HCT116 (cell line): ENCODE measurements at regions not wholly inside any gene's neighbourhood (a gene's known extent, or its start where the extent isn't known, plus 50 kb on each side); places are given as distances from the start of the nearest gene placed in this dataset.

ENCODE experiments used
- ATAC-seq: fragments of 200-7000 bp; cut with Tn5 transposase; 2 replicates; pipeline ENCODE4 v1.9.1; 2020; ENCODE audit warnings: mild to moderate bottlenecking, moderate library complexity
- BruUV-seq: library from RNA; stranded (reverse); fragments of 400-500 nt; replicated peaks from 2 replicates; lab custom pipeline; 2021; lab: Mats Ljungman, UMichigan
- CTCF ChIA-PET: fragments of 300-600 bp; sonication (Branson Sonifier 250); formaldehyde crosslinking; loops from one replicate; lab custom pipeline; 2021; ENCODE audit warnings: antibody characterized with exemption; lab: Charles Lee
- POLR2A ChIA-PET: fragments of 300-600, 350-600 bp; sonication (Branson Sonifier 250); formaldehyde crosslinking; loops from one replicate; lab custom pipeline; 2021; ENCODE audit warnings: antibody characterized with exemption; lab: Charles Lee
- RAD21 ChIA-PET, 2 experiments: fragments of 300-600 bp; sonication (Branson Sonifier 250); formaldehyde crosslinking; loops; one replicate each; lab custom pipeline; 2023; ENCODE audit warnings: low total read pairs in 2 of 2; ENCODE audit not compliant: uncharacterized antibody in 2 of 2, unreplicated experiment in 2 of 2, low non-redundant PET in 1 of 2; lab: Charles Lee
- DNase-seq: peaks from one replicate; pipeline ENCODE4 v3.0.0-alpha.2; 2010; ENCODE audit warnings: low read depth, low spot score
- H2AFZ ChIP-seq: fragments of 200-600 bp; shearing (Covaris generic), sonication (generic); 2 replicates; pipeline ENCODE4 v1.6.1; 2017; ENCODE audit warnings: low read depth, mixed run types, mixed read lengths, antibody characterized with exemption, low read length; ENCODE audit not compliant: poor library complexity, severe bottlenecking
- H3K27ac ChIP-seq: 2 replicates; pipeline ENCODE4 v1.5.1; 2012; ENCODE audit warnings: low read depth, low read length
- H3K27me3 ChIP-seq: fragments of 200-600 bp; sonication (generic); 2 replicates; pipeline ENCODE4 v1.6.1; 2016; ENCODE audit warnings: mixed run types, low read length, mixed read lengths; ENCODE audit not compliant: insufficient read depth
- H3K36me3 ChIP-seq, 2 experiments: fragments of 200-500 bp in 1 of 2; fragments of 200-600 bp in 1 of 2; sonication (Bioruptor generic) in 1 of 2; sonication (generic) in 1 of 2; 2 replicates each; pipeline versions ENCODE4 v1.5.1 to v1.6.1; 2014 to 2016; ENCODE audit warnings: low read length in 2 of 2, inconsistent platforms in 1 of 2, mixed read lengths in 1 of 2, mixed run types in 1 of 2; ENCODE audit not compliant: insufficient read depth in 2 of 2, control insufficient read depth in 1 of 2
- H3K4me1 ChIP-seq, 2 experiments: fragments of 200-600 bp in 1 of 2; sonication (generic) in 1 of 2; 2 replicates each; pipeline versions ENCODE4 v1.5.1 to v1.6.1; 2012 to 2017; ENCODE audit warnings: low read length in 2 of 2, inconsistent platforms in 1 of 2, mild to moderate bottlenecking in 1 of 2, mixed read lengths in 1 of 2, mixed run types in 1 of 2, moderate library complexity in 1 of 2; ENCODE audit not compliant: insufficient read depth in 2 of 2, control insufficient read depth in 1 of 2
- H3K4me2 ChIP-seq: fragments of 200-600 bp; sonication (generic); 2 replicates; pipeline ENCODE4 v1.6.1; 2017; ENCODE audit warnings: mixed run types, low read length, mixed read lengths
- H3K4me3 ChIP-seq, 2 experiments: fragments of 200-600 bp in 1 of 2; sonication (generic) in 1 of 2; replicated peaks in 1 of 2; 2 replicates each; pipeline ENCODE4 v1.5.1; 2011 to 2016; ENCODE audit warnings: low read length in 2 of 2, control low read depth in 1 of 2, low read depth in 1 of 2, mild to moderate bottlenecking in 1 of 2, mixed read lengths in 1 of 2, mixed run types in 1 of 2
- H3K79me2 ChIP-seq: fragments of 200-600 bp; sonication (generic); 2 replicates; pipeline ENCODE4 v1.6.1; 2017; ENCODE audit warnings: mild to moderate bottlenecking, mixed run types, low read length, moderate library complexity, mixed read lengths; ENCODE audit not compliant: insufficient read depth
- H3K9ac ChIP-seq: fragments of 200-600 bp; sonication (generic); 2 replicates; pipeline ENCODE4 v1.6.1; 2016; ENCODE audit warnings: low read length, mixed read lengths
- H3K9me2 ChIP-seq: fragments of 200-600 bp; sonication (generic), shearing (Covaris generic); 2 replicates; pipeline ENCODE4 v1.6.1; 2017; ENCODE audit warnings: mixed run types, mild to moderate bottlenecking, moderate library complexity; ENCODE audit not compliant: insufficient read depth
- H3K9me3 ChIP-seq, 2 experiments: fragments of 200-500 bp in 1 of 2; fragments of 200-600 bp in 1 of 2; sonication (Bioruptor generic) in 1 of 2; sonication (generic) in 1 of 2; 2 replicates each; pipeline ENCODE4 v1.6.1; 2014 to 2017; ENCODE audit warnings: low read length in 2 of 2, mixed read lengths in 2 of 2, inconsistent platforms in 1 of 2, low read depth in 1 of 2, mild to moderate bottlenecking in 1 of 2, mixed run types in 1 of 2, moderate library complexity in 1 of 2; ENCODE audit not compliant: control insufficient read depth in 1 of 2, insufficient read depth in 1 of 2
- H4K20me1 ChIP-seq: fragments of 200-600 bp; sonication (generic), shearing (Covaris generic); 2 replicates; pipeline ENCODE4 v1.6.1; 2017; ENCODE audit warnings: mixed run types, mild to moderate bottlenecking, moderate library complexity; ENCODE audit not compliant: insufficient read depth
- CBX3 ChIP-seq: IDR thresholded peaks from 2 replicates; pipeline ENCODE4 v1.6.1; 2012; ENCODE audit warnings: low read depth
- CTCF ChIP-seq, 3 experiments: fragments of 200-600 bp in 1 of 3; sonication (generic) in 1 of 3; IDR thresholded peaks in 2 of 3; conservative IDR thresholded peaks in 1 of 3; 2 replicates each; pipeline ENCODE4 v1.5.1; 2012 to 2017; ENCODE audit warnings: low read depth in 2 of 3, low read length in 2 of 3, antibody characterized with exemption in 1 of 3, borderline replicate concordance in 1 of 3, control low read depth in 1 of 3, mild to moderate bottlenecking in 1 of 3, mixed read lengths in 1 of 3, mixed run types in 1 of 3, moderate library complexity in 1 of 3; ENCODE audit not compliant: insufficient read depth in 1 of 3
- EZH2 ChIP-seq: fragments of 200-600 bp; sonication (generic); IDR thresholded peaks from 2 replicates; pipeline ENCODE4 v1.6.1; 2017; ENCODE audit warnings: antibody characterized with exemption, mixed run types
- FOSL1 ChIP-seq: IDR thresholded peaks from 2 replicates; pipeline ENCODE4 v1.6.1; 2012; ENCODE audit warnings: low read depth
- SP1 ChIP-seq: IDR thresholded peaks from 2 replicates; pipeline ENCODE4 v1.6.1; 2012; ENCODE audit warnings: low read depth
- SRF ChIP-seq: IDR thresholded peaks from 2 replicates; pipeline ENCODE4 v1.6.1; 2012; ENCODE audit warnings: low read depth
- TCF7L2 ChIP-seq: IDR thresholded peaks from 2 replicates; pipeline ENCODE4 v1.7.0; 2011; ENCODE audit warnings: borderline replicate concordance, inconsistent platforms; ENCODE audit not compliant: insufficient read depth, insufficient read length; ENCODE audit errors: extremely low read depth
- ZFX ChIP-seq: fragments of 450-650 bp; IDR thresholded peaks from 2 replicates; pipeline ENCODE4 v1.6.1; 2017
- ZNF274 ChIP-seq: fragments of 200-500 bp; sonication (Bioruptor generic); IDR thresholded peaks from 2 replicates; pipeline ENCODE4 v1.6.1; 2014; ENCODE audit warnings: mild to moderate bottlenecking, low read depth, low read length, inconsistent platforms
- intact Hi-C: fragments of 100-400 bp; cut with micrococcal nuclease; formaldehyde crosslinking; loops from 2 replicates; pipeline ENCODE4 v1.10.0; 2022

- intact Hi-C loops: no loop called here
- ATAC-seq (peak; percentile 52), DNase-seq (no peak)
- no TSS peak for BruUV-seq
- Histone ChIP-seq H2AFZ (peak overlapping the region; percentile 55), H3K79me2 (no peaks in the 10 kb centered on the region), H3K27ac (no peak overlapping the region), H3K4me2 (no peak overlapping the region), H3K4me1 (peaks cover 22 to 39% of the 10 kb centered on the region in 2 experiments), H3K9me2 (no peaks in the 10 kb centered on the region), H3K9ac (no peak overlapping the region), H3K36me3 (no peaks in the 10 kb centered on the region), H3K9me3 (no peaks in the 10 kb centered on the region), H3K27me3 (no peaks in the 10 kb centered on the region), H4K20me1 (no peaks in the 10 kb centered on the region), H3K4me3 (no peak overlapping the region)
- CTCF ChIA-PET: interaction anchor here (0.6 to 1.5 kb wide), 9 partner anchors 23 to 339 kb away, joined by 3 to 8 read pairs (median 3); no protein-coding TSS in a partner anchor
- RAD21 ChIA-PET: no interaction called here
- TF ChIP-seq EZH2 (no peak), ZNF274 (no peak), CTCF (IDR thresholded peaks at IDR 0.05 in 2 of 3, conservative IDR thresholded peaks at IDR 0.05 in 1 of 3; ENCODE audit: borderline replicate concordance in 1 of 3, insufficient read depth in 1 of 3, low read depth in 2 of 3, low read length in 2 of 3) (no peak), TCF7L2 (no peak), SP1 (no peak), CBX3 (0 out of 2 replicates have a peak, but pooled peaks have one; percentile 17)
- POLR2A ChIA-PET: no interaction called here
Observed at GRCh38 chr2:181738563-181738962, 58.2 kb upstream of the NEUROD1 start.

- no peak overlapping the region for H3K4me3 ChIP-seq
- POLR2A ChIA-PET: interaction anchor here (0.9 to 2.4 kb wide), 6 partner anchors 43 to 161 kb away, joined by 3 to 13 read pairs (median 4); partner anchors contain the start of gene ITPRID2
- H3K36me3 ChIP-seq: peaks cover 0 to 6% of the 10 kb centered on the region in 2 experiments; a peak in 2 of 4 replicates
- peaks cover 0 to 2% of the 10 kb centered on the region in 2 experiments; a peak in 1 of 4 replicates for H3K9me3 ChIP-seq
- H3K27ac ChIP-seq: peak overlapping the region; percentile 93
- no peaks in the 10 kb centered on the region for H3K27me3 ChIP-seq
- intact Hi-C loops: loop anchor here (2.0 to 5.0 kb wide), 2 partner anchors 71 to 335 kb away; no protein-coding TSS in a partner anchor
- H4K20me1 ChIP-seq: no peaks in the 10 kb centered on the region
- H2AFZ ChIP-seq: peak overlapping the region; percentile 37
- no peak overlapping the region for H3K9ac ChIP-seq
- H3K4me1 ChIP-seq: peaks cover 31 to 58% of the 10 kb centered on the region in 2 experiments
- no peaks in the 10 kb centered on the region for H3K9me2 ChIP-seq
- BruUV-seq: no TSS peak
- CTCF ChIA-PET: interaction anchor here (0.9 to 2.4 kb wide), 5 partner anchors 163 to 1618 kb away, joined by 3 to 24 read pairs (median 4); no protein-coding TSS in a partner anchor
- RAD21 ChIA-PET: interaction anchor here (0.8 to 1.7 kb wide), 3 partner anchors 159 to 336 kb away, joined by 3 to 4 read pairs (median 3); no protein-coding TSS in a partner anchor
- TF ChIP-seq ZFX: no peak
- 0 out of 2 replicates have a peak, but pooled peaks have one; percentile 33 for TF ChIP-seq FOSL1
- peak; percentile 42; the same call in 1 of the 2 replicates for TF ChIP-seq SP1
- no peak for TF ChIP-seq SRF
- H3K79me2 ChIP-seq: no peaks in the 10 kb centered on the region
- ATAC-seq (peak; percentile 26; the same call in 1 of the 2 replicates), DNase-seq (no peak)
- peak overlapping the region; percentile 62 for H3K4me2 ChIP-seq
Observed at GRCh38 chr2:181741756-181742155, 61.4 kb upstream of the NEUROD1 start.
